K562 (cell line): ENCODE measurements at regions not wholly inside any gene's neighbourhood (a gene's known extent, or its start where the extent isn't known, plus 50 kb on each side); places are given as distances from the start of the nearest gene placed in this dataset.

Experiments used
- ATAC-seq: fragments of 200-7000 bp; cut with Tn5 transposase; 3 replicates; pipeline ENCODE4 v1.9.1; 2020; ENCODE audit warnings: moderate library complexity
- BruUV-seq: library from RNA; stranded (reverse); fragments of 400-500 nt; replicated peaks from 2 replicates; lab custom pipeline; 2021; lab: Mats Ljungman, UMichigan
- CTCF ChIA-PET: fragments of 300-600 bp; formaldehyde crosslinking; extraction: SDS; loops from one replicate; lab custom pipeline; 2021; ENCODE audit warnings: low intra/inter-chr PET ratio; lab: Yijun Ruan, JAX
- POLR2A ChIA-PET: fragments of 300-600, 350-650 bp; sonication (Branson Sonifier 250); formaldehyde crosslinking; extraction: SDS; loops from one replicate; lab custom pipeline; 2021; ENCODE audit warnings: antibody characterized with exemption, inconsistent platforms; lab: Yijun Ruan, JAX
- DNase-seq, 4 experiments: peaks; one replicate each; pipeline versions ENCODE4 v3.0.0 to v3.0.0-alpha.2; 2011 to 2018; ENCODE audit warnings: low spot score in 3 of 4, mixed read lengths in 3 of 4; ENCODE audit errors: extremely low read depth in 1 of 4
- FAIRE-seq: peaks from 2 replicates; lab custom pipeline; 2011; peaks lifted over from hg19 to GRCh38; lab: Jason Lieb, UNC
- H2AFZ ChIP-seq: 2 replicates; pipeline ENCODE4 v1.6.0; 2011; ENCODE audit warnings: low read depth, low read length, control low read depth, inconsistent platforms
- H3K27ac ChIP-seq: fragments of 200-600 bp; 3 replicates; pipeline ENCODE4 v1.8.0; 2011; ENCODE audit warnings: low read depth, mild to moderate bottlenecking, control low read depth, inconsistent platforms, low read length, moderate library complexity, mixed read lengths; ENCODE audit errors: extremely low read depth
- H3K27me3 ChIP-seq, 2 experiments: fragments of 300-600 bp in 1 of 2; 2 replicates in 1 of 2; 3 replicates in 1 of 2; pipeline versions ENCODE4 v1.6.0 to v1.8.0; 2011; ENCODE audit warnings: inconsistent platforms in 2 of 2, low read length in 2 of 2, mild to moderate bottlenecking in 1 of 2, mixed read lengths in 1 of 2, moderate library complexity in 1 of 2; ENCODE audit not compliant: control insufficient read depth in 2 of 2, insufficient read depth in 2 of 2
- H3K36me3 ChIP-seq: fragments of 300-600 bp; 3 replicates; pipeline ENCODE4 v1.8.0; 2011; ENCODE audit warnings: mild to moderate bottlenecking, low read length, inconsistent platforms; ENCODE audit not compliant: control insufficient read depth, insufficient read depth
- H3K4me1 ChIP-seq, 2 experiments: fragments of 200-600 bp in 1 of 2; replicated peaks in 1 of 2; 2 replicates in 1 of 2; 3 replicates in 1 of 2; pipeline versions ENCODE4 v1.5.1 to v1.8.0; 2011; ENCODE audit warnings: inconsistent platforms in 2 of 2, low read length in 2 of 2, mild to moderate bottlenecking in 1 of 2, mixed read lengths in 1 of 2, moderate library complexity in 1 of 2; ENCODE audit not compliant: control insufficient read depth in 2 of 2, insufficient read depth in 2 of 2
- H3K4me2 ChIP-seq: 2 replicates; pipeline ENCODE4 v1.6.1; 2011; ENCODE audit warnings: low read length, control low read depth, inconsistent platforms, mixed read lengths; ENCODE audit not compliant: insufficient read depth
- H3K4me3 ChIP-seq: fragments of 200-600 bp; sonication (generic), shearing (Covaris generic); 2 replicates; pipeline ENCODE4 v1.5.1; 2016; ENCODE audit warnings: control low read depth, inconsistent platforms
- H3K79me2 ChIP-seq: fragments of 200-600 bp; 3 replicates; pipeline ENCODE4 v1.8.0; 2011; ENCODE audit warnings: low read length, inconsistent platforms; ENCODE audit not compliant: control insufficient read depth, insufficient read depth
- H3K9ac ChIP-seq, 2 experiments: 2 replicates each; pipeline versions ENCODE4 v1.6.0 to v1.6.1; 2011; ENCODE audit warnings: low read depth in 2 of 2, low read length in 2 of 2, control low read depth in 1 of 2, inconsistent platforms in 1 of 2, mild to moderate bottlenecking in 1 of 2, mixed read lengths in 1 of 2; ENCODE audit not compliant: insufficient read depth in 1 of 2
- H3K9me1 ChIP-seq: one replicate; pipeline ENCODE4 v1.6.0; 2011; ENCODE audit warnings: inconsistent platforms, mild to moderate bottlenecking, low read length, moderate library complexity; ENCODE audit not compliant: control insufficient read depth, insufficient read depth
- H3K9me3 ChIP-seq: replicated peaks from 2 replicates; pipeline ENCODE4 v1.5.1; 2011; ENCODE audit warnings: low read depth, low read length, inconsistent platforms; ENCODE audit not compliant: control insufficient read depth, insufficient read depth
- H4K20me1 ChIP-seq: replicated peaks from 2 replicates; pipeline ENCODE4 v1.6.1; 2011; ENCODE audit warnings: low read length, inconsistent platforms, mixed read lengths; ENCODE audit not compliant: control insufficient read depth, insufficient read depth
- BRF2 ChIP-seq: IDR thresholded peaks from 3 replicates; pipeline ENCODE4 v1.6.1; 2011; ENCODE audit warnings: borderline replicate concordance, mild to moderate bottlenecking; ENCODE audit not compliant: insufficient read length, insufficient read depth
- EZH2 ChIP-seq: IDR thresholded peaks from 2 replicates; pipeline ENCODE4 v1.6.1; 2012; ENCODE audit warnings: low read depth, mild to moderate bottlenecking, inconsistent platforms, low read length, borderline replicate concordance
- GTF2E2 ChIP-seq: fragments of 200-800 bp; sonication (Bioruptor generic); IDR thresholded peaks from 2 replicates; pipeline ENCODE4 v1.6.1; 2016; ENCODE audit warnings: missing genetic modification characterization, missing compliant biosample characterization
- JUNB ChIP-seq: fragments of 450-650 bp; formaldehyde crosslinking; conservative IDR thresholded peaks from 2 replicates; pipeline ENCODE4 v1.4.0; 2020; ENCODE audit warnings: mild to moderate bottlenecking
- MCM7 ChIP-seq, 2 experiments: fragments of 450-650 bp; IDR thresholded peaks; 2 replicates each; pipeline ENCODE4 v1.6.1; 2016 to 2018
- PTBP1 ChIP-seq: fragments of 200-400 bp; formaldehyde crosslinking; IDR thresholded peaks from 2 replicates; pipeline ENCODE4 v1.6.1; 2017; ENCODE audit warnings: low read depth, low read length
- RUNX1 ChIP-seq: sonication (generic); IDR thresholded peaks from 2 replicates; pipeline ENCODE4 v1.6.1; 2016; ENCODE audit warnings: antibody characterized with exemption, low read depth
- SMAD1 ChIP-seq: fragments of 150-350 bp; IDR thresholded peaks from 2 replicates; pipeline ENCODE4 v1.6.1; 2014; ENCODE audit warnings: low read length, low read depth; ENCODE audit not compliant: partially characterized antibody
- ZNF384 ChIP-seq: IDR thresholded peaks from 2 replicates; pipeline ENCODE4 v1.6.1; 2012; ENCODE audit warnings: low read depth, low read length, improper control_type of control experiment
- ZNF696 ChIP-seq: fragments of 250-450 bp; sonication (Bioruptor Pico); conservative IDR thresholded peaks from 2 replicates; pipeline ENCODE4 v1.4.0; 2020; ENCODE audit warnings: mild to moderate bottlenecking, moderate library complexity
- ZNF740 ChIP-seq, 3 experiments: fragments of 200-800 bp in 1 of 3; sonication (Bioruptor generic) in 1 of 3; sonication (generic) in 1 of 3; formaldehyde crosslinking in 1 of 3; IDR thresholded peaks; 2 replicates each; pipeline versions ENCODE4 v1.6.1 to v1.8.0; 2016 to 2022; ENCODE audit warnings: mild to moderate bottlenecking in 2 of 3, missing compliant biosample characterization in 2 of 3, missing genetic modification characterization in 2 of 3, missing genetic modification reagents in 1 of 3
- WGBS: fragments of 100-300 bp; shearing (Covaris generic); methylation state at CpG from one replicate; pipeline ENCODE4 v1.1.6; 2016; ENCODE audit warnings: low coverage, mixed read lengths; ENCODE audit not compliant: insufficient coverage; ENCODE audit errors: missing lambda C conversion rate; 5-methylcytosine and 5-hydroxymethylcytosine counted together
- in situ Hi-C: fragments of 300-500 bp; cut with MboI; formaldehyde crosslinking; loops from 4 replicates; pipeline ENCODE4 v1.15.0; 2018; ENCODE audit warnings: inconsistent platforms, mixed read lengths
- intact Hi-C: fragments of 100-400 bp; cut with micrococcal nuclease; formaldehyde crosslinking; loops from 2 replicates; pipeline ENCODE4 v1.14.2; 2022
- TF ChIP-seq, protein P1 (sequence below): fragments of 450-650 bp; IDR thresholded peaks from 2 replicates; pipeline ENCODE4 v1.6.1; 2016

DNA sequence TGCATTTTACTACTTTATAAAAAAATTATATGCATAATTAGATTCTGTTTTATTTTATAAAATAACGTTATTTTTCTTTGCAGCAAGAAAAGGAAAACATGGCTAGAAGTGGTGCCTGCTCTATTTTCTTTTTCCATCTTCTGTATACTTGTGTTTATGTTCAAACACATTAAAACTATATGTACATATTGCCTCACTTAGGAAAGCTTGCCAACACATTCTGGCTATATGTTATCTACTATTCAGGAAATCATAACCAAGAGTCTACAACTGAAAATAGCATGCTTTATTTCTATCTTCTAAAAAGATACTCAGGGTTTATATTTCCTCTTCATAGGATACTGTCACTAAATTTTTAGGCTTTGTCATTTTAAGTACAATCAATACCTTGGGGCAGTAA lies 90.2 kb upstream of the KCNMB2 start:
- TF ChIP-seq RUNX1 (no peak), ZNF384 (no peak), SMAD1 (no peak), EZH2 (no peak)
- TF ChIP-seq, protein P1, sequence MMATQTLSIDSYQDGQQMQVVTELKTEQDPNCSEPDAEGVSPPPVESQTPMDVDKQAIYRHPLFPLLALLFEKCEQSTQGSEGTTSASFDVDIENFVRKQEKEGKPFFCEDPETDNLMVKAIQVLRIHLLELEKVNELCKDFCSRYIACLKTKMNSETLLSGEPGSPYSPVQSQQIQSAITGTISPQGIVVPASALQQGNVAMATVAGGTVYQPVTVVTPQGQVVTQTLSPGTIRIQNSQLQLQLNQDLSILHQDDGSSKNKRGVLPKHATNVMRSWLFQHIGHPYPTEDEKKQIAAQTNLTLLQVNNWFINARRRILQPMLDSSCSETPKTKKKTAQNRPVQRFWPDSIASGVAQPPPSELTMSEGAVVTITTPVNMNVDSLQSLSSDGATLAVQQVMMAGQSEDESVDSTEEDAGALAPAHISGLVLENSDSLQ = no peak
- in situ Hi-C loops = loop anchor here (25.0 kb wide), 1 partner anchor 516 kb away; no protein-coding TSS in a partner anchor

GRCh38 chr3:178450476-178450875 lies 85.8 kb upstream of the KCNMB2 start:
- H3K4me2 ChIP-seq = no peak overlapping the region
- no peak for TF ChIP-seq MCM7 (IDR thresholded peaks at IDR 0.05)
- no peak for TF ChIP-seq BRF2
- no peak for TF ChIP-seq PTBP1
- no peak for TF ChIP-seq JUNB (CRISPR knock-in tag)
- TF ChIP-seq ZNF696 = no peak
- no peak for TF ChIP-seq GTF2E2
- no peak for TF ChIP-seq ZNF740 (CRISPR knock-in tag; IDR thresholded peaks at IDR 0.05)
- no peak for TF ChIP-seq ZNF740 (tag; IDR thresholded peaks at IDR 0.05)
- no peaks in the 10 kb centered on the region for H3K36me3 ChIP-seq
- H3K27ac ChIP-seq = no peak overlapping the region
- WGBS = 0% methylated on average over 3 of the region's 3 CpGs
- H2AFZ ChIP-seq = no peak overlapping the region
- H3K9me1 ChIP-seq = no peaks in the 10 kb centered on the region
- FAIRE-seq = no peak
- intact Hi-C loops (no loop called here), in situ Hi-C loops (loop anchor here (25.0 kb wide), 1 partner anchor 862 kb away; the partner anchor contains the start of gene ZNF639)
- no peak for ATAC-seq
- CTCF ChIA-PET = no interaction called here
- no peak overlapping the region for H3K4me3 ChIP-seq
- BruUV-seq = no TSS peak
- H3K4me1 ChIP-seq = no peaks in the 10 kb centered on the region
- POLR2A ChIA-PET = interaction anchor here (0.8 kb wide), 1 partner anchor 873 kb away, joined by 4 read pairs; the partner anchor contains the start of gene ZNF639
- H4K20me1 ChIP-seq = no peaks in the 10 kb centered on the region
- no peak overlapping the region for H3K9ac ChIP-seq
- H3K9me3 ChIP-seq = no peaks in the 10 kb centered on the region
- H3K27me3 ChIP-seq = no peaks in the 10 kb centered on the region
- DNase-seq = no peak
- no peaks in the 10 kb centered on the region for H3K79me2 ChIP-seq

More for the DNA sequence above, 90.2 kb upstream of the KCNMB2 start:
- no peak overlapping the region for H3K4me3 ChIP-seq
- H3K36me3 ChIP-seq = no peaks in the 10 kb centered on the region
- ChIA-PET CTCF (no interaction called here), POLR2A (no interaction called here)
- H3K27me3 ChIP-seq = no peaks in the 10 kb centered on the region
- no peak for FAIRE-seq
- H4K20me1 ChIP-seq = no peaks in the 10 kb centered on the region
- H3K9me1 ChIP-seq = no peaks in the 10 kb centered on the region
- no peaks in the 10 kb centered on the region for H3K9me3 ChIP-seq
- H3K9ac ChIP-seq = no peak overlapping the region
- intact Hi-C loops = no loop called here
- H3K4me1 ChIP-seq = no peaks in the 10 kb centered on the region
- no peaks in the 10 kb centered on the region for H3K79me2 ChIP-seq
- H3K4me2 ChIP-seq = no peak overlapping the region
- ATAC-seq = no peak
- no peak overlapping the region for H2AFZ ChIP-seq
- DNase-seq = no peak
- no peak overlapping the region for H3K27ac ChIP-seq
- no TSS peak for BruUV-seq
- 0% methylated on average over 1 of the region's 1 CpG for WGBS
